Muscle layer of colon (tissue), 2 donors: ENCODE measurements at regions not wholly inside any gene's neighbourhood (a gene's known extent, or its start where the extent isn't known, plus 50 kb on each side); places are given as distances from the start of the nearest gene placed in this dataset.

Experiments used
- H3K27ac ChIP-seq: one replicate; pipeline ENCODE4 v1.7.0; 2013; ENCODE audit warnings: low read depth, mild to moderate bottlenecking, low read length, moderate library complexity
- H3K27me3 ChIP-seq, 2 donors: one replicate each; pipeline ENCODE4 v1.7.0; 2013; ENCODE audit warnings: low read length in 2 of 2, mild to moderate bottlenecking in 2 of 2; ENCODE audit not compliant: insufficient read depth in 2 of 2, control insufficient read depth in 1 of 2
- H3K36me3 ChIP-seq: one replicate; pipeline ENCODE4 v1.7.0; 2013; ENCODE audit warnings: mild to moderate bottlenecking, low read length; ENCODE audit not compliant: insufficient read depth
- H3K4me1 ChIP-seq: one replicate; pipeline ENCODE4 v1.7.0; 2013; ENCODE audit warnings: mild to moderate bottlenecking, low read length; ENCODE audit not compliant: insufficient read depth
- H3K4me3 ChIP-seq, 2 donors: one replicate each; pipeline ENCODE4 v1.7.0; 2013; ENCODE audit warnings: low read length in 2 of 2, low read depth in 1 of 2, mild to moderate bottlenecking in 1 of 2, moderate library complexity in 1 of 2
- H3K9ac ChIP-seq: one replicate; pipeline ENCODE4 v1.7.0; 2013; ENCODE audit warnings: low read length
- H3K9me3 ChIP-seq: one replicate; pipeline ENCODE4 v1.7.0; 2013; ENCODE audit warnings: mild to moderate bottlenecking, low read length
- donor health status: abdominal sarcoma.
- donor health status: Adenocarcinoma of cecum.

- Histone ChIP-seq H3K27me3 (no peaks in the 10 kb centered on the region), H3K4me3 (no peak overlapping the region), H3K27ac (no peak overlapping the region)
Measured at GRCh38 chr6:105458084-105458483, 55.2 kb upstream of the PREP start.

GRCh38 chr6:105453968-105454367 lies 51.1 kb upstream of the PREP start:
- Histone ChIP-seq H3K36me3 (no peaks in the 10 kb centered on the region), H3K9me3 (no peaks in the 10 kb centered on the region), H3K4me1 (no peaks in the 10 kb centered on the region), H3K4me3 (no peak overlapping the region), H3K27ac (no peak overlapping the region), H3K9ac (no peak overlapping the region), H3K27me3 (no peaks in the 10 kb centered on the region)

More at GRCh38 chr6:105458084-105458483, 55.2 kb upstream of the PREP start:
- no peaks in the 10 kb centered on the region for H3K4me1 ChIP-seq
- H3K9ac ChIP-seq, result no peak overlapping the region
- H3K36me3 ChIP-seq, result no peaks in the 10 kb centered on the region
- H3K9me3 ChIP-seq, result no peaks in the 10 kb centered on the region

- no peaks in the 10 kb centered on the region for H3K27me3 ChIP-seq
- H3K4me1 ChIP-seq, result no peaks in the 10 kb centered on the region
- no peak overlapping the region for H3K9ac ChIP-seq
- no peak overlapping the region for H3K4me3 ChIP-seq
- no peak overlapping the region for H3K27ac ChIP-seq
- H3K36me3 ChIP-seq, result no peaks in the 10 kb centered on the region
- H3K9me3 ChIP-seq, result no peaks in the 10 kb centered on the region
Measured at GRCh38 chr6:105452924-105453756, 50.3 kb upstream of the PREP start.
